Type B pancreatic cell (in vitro differentiated cells): ENCODE measurements at regions not wholly inside any gene's neighbourhood (a gene's known extent, or its start where the extent isn't known, plus 50 kb on each side); places are given as distances from the start of the nearest gene placed in this dataset.
"Not testable (repeated sequence)": the region's sequence is repeated elsewhere in the genome, so short reads cannot be mapped to it uniquely, and the experiment has no call there.

ENCODE experiments used
- DNase-seq: peaks from one replicate; pipeline ENCODE4 v3.0.0; 2021; ENCODE audit warnings: mixed read lengths; ENCODE audit not compliant: unreplicated experiment; ENCODE audit errors: extremely low spot score
- H3K27ac Mint-ChIP-seq: 2 replicates; pipeline ENCODE4 v1.8.0; 2021; ENCODE audit warnings: mild to moderate bottlenecking, mixed read lengths
- H3K27me3 Mint-ChIP-seq: 2 replicates; pipeline ENCODE4 v1.8.0; 2021; ENCODE audit warnings: mixed read lengths
- H3K36me3 Mint-ChIP-seq: 2 replicates; pipeline ENCODE4 v1.8.0; 2021; ENCODE audit warnings: mixed read lengths
- H3K4me1 Mint-ChIP-seq: one replicate; pipeline ENCODE4 v1.8.0; 2021; ENCODE audit warnings: mixed read lengths; ENCODE audit not compliant: unreplicated experiment
- H3K4me3 Mint-ChIP-seq: 2 replicates; pipeline ENCODE4 v1.8.0; 2021; ENCODE audit warnings: mild to moderate bottlenecking, mixed read lengths
- H3K9me3 Mint-ChIP-seq: 2 replicates; pipeline ENCODE4 v1.8.0; 2021; ENCODE audit warnings: mixed read lengths
- CTCF ChIP-seq: fragments of 200-600 bp; sonication (generic); conservative IDR thresholded peaks from 2 replicates; pipeline ENCODE4 v1.5.0; 2021; ENCODE audit warnings: antibody characterized with exemption, mild to moderate bottlenecking

DNA sequence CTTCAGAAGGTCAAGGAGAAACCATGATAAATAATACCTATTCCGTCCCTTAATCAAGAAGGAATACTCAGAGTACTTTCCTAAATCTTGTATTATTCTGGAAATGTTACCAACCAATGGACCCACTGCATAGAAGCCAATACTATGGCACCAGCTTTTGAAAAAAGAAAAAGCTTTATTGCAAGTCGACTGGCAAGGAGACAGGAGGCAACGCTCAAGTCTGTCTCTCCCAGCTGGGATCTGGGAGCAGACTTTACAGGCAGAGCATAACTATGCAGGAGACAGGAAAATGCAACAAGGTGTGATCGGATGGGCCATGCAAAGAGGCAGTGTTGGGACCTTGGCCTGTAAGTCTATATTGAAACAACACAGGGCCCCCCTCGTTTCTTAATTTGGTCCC, 132.4 kb downstream of the CHD9NB start:
- peaks cover 59% of the 10 kb centered on the region for H3K27me3 Mint-ChIP-seq
- no peak for DNase-seq
- no peak overlapping the region for H3K4me3 Mint-ChIP-seq
- no peak for TF ChIP-seq CTCF
- H3K27ac Mint-ChIP-seq, result no peak overlapping the region
- no peaks in the 10 kb centered on the region for H3K36me3 Mint-ChIP-seq
- H3K4me1 Mint-ChIP-seq, result no peaks in the 10 kb centered on the region
- no peaks in the 10 kb centered on the region for H3K9me3 Mint-ChIP-seq

DNA sequence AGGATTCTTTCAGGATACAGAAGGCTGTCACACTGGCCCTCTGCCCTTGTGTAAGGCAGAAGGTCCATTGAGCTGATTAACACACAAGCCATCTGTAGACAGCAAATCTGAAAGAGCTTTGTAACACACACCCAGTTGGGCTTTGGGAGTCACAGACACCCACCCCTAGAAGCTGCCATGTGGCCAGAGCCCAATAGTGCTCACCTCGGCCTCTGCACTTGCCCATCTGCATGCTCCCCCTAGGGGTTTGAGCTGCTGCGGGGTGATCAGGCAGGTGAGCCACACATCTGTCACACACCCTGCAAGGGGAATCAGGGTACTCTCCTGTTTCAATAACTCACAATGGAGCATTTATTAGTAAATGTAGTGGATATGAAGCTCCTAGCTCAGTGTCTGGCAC, 138.3 kb downstream of the CHD9NB start:
- Mint-ChIP-seq H3K4me3 (no peak overlapping the region), H3K36me3 (no peaks in the 10 kb centered on the region), H3K27ac (no peak overlapping the region), H3K27me3 (peaks cover 54% of the 10 kb centered on the region), H3K4me1 (no peaks in the 10 kb centered on the region), H3K9me3 (no peaks in the 10 kb centered on the region)
- no peak for DNase-seq
- no peak for TF ChIP-seq CTCF

DNA sequence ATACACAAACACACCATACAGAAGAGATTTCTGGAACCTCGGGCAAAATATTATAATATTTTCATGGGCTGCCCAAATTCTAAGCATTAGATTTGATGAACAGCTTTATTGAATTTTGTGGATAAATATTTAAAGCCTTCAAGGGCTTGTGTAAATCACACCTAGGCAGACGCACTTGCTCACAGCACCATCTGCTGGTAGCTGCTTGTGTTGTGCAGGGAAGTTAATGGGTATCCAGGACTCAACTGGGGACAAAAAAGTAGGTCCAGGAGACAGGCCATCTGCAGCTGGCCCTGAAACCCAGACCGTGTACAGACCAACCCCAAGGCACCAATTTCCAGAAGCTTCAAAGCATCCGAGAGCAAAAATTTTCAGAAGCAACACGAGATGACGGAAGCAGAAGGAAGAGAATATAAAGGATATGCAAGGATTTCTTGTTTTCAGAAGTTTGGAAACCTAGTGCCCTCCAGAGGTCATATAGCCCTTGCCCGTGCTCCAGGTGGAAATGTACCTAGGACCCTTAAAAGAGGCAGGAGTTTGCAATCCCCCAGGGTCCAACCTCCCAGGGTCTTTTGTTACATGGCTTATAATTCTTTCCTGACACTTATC, 140.0 kb downstream of the CHD9NB start:
- Mint-ChIP-seq H3K27ac (no peak overlapping the region), H3K27me3 (peaks cover 41% of the 10 kb centered on the region), H3K4me3 (no peak overlapping the region), H3K4me1 (no peaks in the 10 kb centered on the region), H3K36me3 (no peaks in the 10 kb centered on the region), H3K9me3 (no peaks in the 10 kb centered on the region)
- no peak for DNase-seq
- peak; percentile 93 for TF ChIP-seq CTCF

- H3K27me3 Mint-ChIP-seq, result peaks cover 28% of the 10 kb centered on the region
- not testable (repeated sequence) for H3K9me3 Mint-ChIP-seq, DNase-seq, H3K36me3 Mint-ChIP-seq, H3K27ac Mint-ChIP-seq, H3K4me3 Mint-ChIP-seq, H3K4me1 Mint-ChIP-seq
These were observed 144.6 kb downstream of the CHD9NB start for GRCh38 chr16:52908057-52908456.

- no peak overlapping the region for H3K4me3 Mint-ChIP-seq
These were observed 146.4 kb downstream of the CHD9NB start for GRCh38 chr16:52906281-52906680.

More at GRCh38 chr16:52906281-52906680, 146.4 kb downstream of the CHD9NB start:
- Mint-ChIP-seq H3K36me3 (no peaks in the 10 kb centered on the region), H3K27me3 (peaks cover 22% of the 10 kb centered on the region), H3K4me1 (no peaks in the 10 kb centered on the region), H3K27ac (no peak overlapping the region), H3K9me3 (no peaks in the 10 kb centered on the region)
- no peak for DNase-seq
- TF ChIP-seq CTCF, result no peak
